Panc1 (cell line): ENCODE measurements at regions not wholly inside any gene's neighbourhood (a gene's known extent, or its start where the extent isn't known, plus 50 kb on each side); places are given as distances from the start of the nearest gene placed in this dataset.

Experiments
- ATAC-seq: fragments of 200-7000 bp; cut with Tn5 transposase; 2 replicates; pipeline ENCODE4 v1.9.1; 2020; ENCODE audit warnings: mild to moderate bottlenecking, moderate library complexity
- BruUV-seq: library from RNA; stranded (reverse); fragments of 400-500 nt; replicated peaks from 2 replicates; lab custom pipeline; 2021; lab: Mats Ljungman, UMichigan
- CTCF ChIA-PET: fragments of 300-600 bp; sonication (Branson Sonifier 250); formaldehyde crosslinking; loops from one replicate; lab custom pipeline; 2022; ENCODE audit warnings: antibody characterized with exemption; lab: Charles Lee
- POLR2A ChIA-PET: fragments of 300-600 bp; sonication (Branson Sonifier 250); formaldehyde crosslinking; loops from one replicate; lab custom pipeline; 2022; ENCODE audit warnings: antibody characterized with exemption; lab: Charles Lee
- DNase-seq: peaks from one replicate; pipeline ENCODE4 v3.0.0-alpha.2; 2010; ENCODE audit warnings: low read depth, low spot score
- H3K27ac ChIP-seq: 2 replicates; pipeline ENCODE4 v1.5.1; 2011; ENCODE audit warnings: mild to moderate bottlenecking, low read length, inconsistent platforms
- H3K27me3 ChIP-seq: fragments of 200-500 bp; sonication (Bioruptor generic); 2 replicates; pipeline ENCODE4 v1.6.0; 2014; ENCODE audit warnings: low read length, inconsistent platforms; ENCODE audit not compliant: control insufficient read depth, insufficient read depth
- H3K36me3 ChIP-seq: fragments of 200-500 bp; sonication (Bioruptor generic); 2 replicates; pipeline ENCODE4 v1.5.1; 2014; ENCODE audit warnings: inconsistent platforms, mild to moderate bottlenecking, low read length, moderate library complexity; ENCODE audit not compliant: control insufficient read depth, insufficient read depth
- H3K4me1 ChIP-seq: 2 replicates; pipeline ENCODE4 v1.5.1; 2011; ENCODE audit warnings: inconsistent platforms, mild to moderate bottlenecking, low read length, moderate library complexity; ENCODE audit not compliant: control insufficient read depth, insufficient read depth
- H3K4me3 ChIP-seq, 2 experiments: 2 replicates each; pipeline ENCODE4 v1.5.1; 2011 to 2012; ENCODE audit warnings: low read depth in 2 of 2, low read length in 2 of 2, mild to moderate bottlenecking in 2 of 2, inconsistent platforms in 1 of 2, moderate library complexity in 1 of 2
- H3K9me3 ChIP-seq: fragments of 200-500 bp; sonication (Bioruptor generic); 2 replicates; pipeline ENCODE4 v1.5.1; 2014; ENCODE audit warnings: low read depth, mild to moderate bottlenecking, inconsistent platforms, low read length, moderate library complexity; ENCODE audit not compliant: control insufficient read depth, insufficient read depth
- CTCF ChIP-seq: fragments of 450-650 bp; IDR thresholded peaks from 2 replicates; pipeline ENCODE4 v1.5.1; 2017; ENCODE audit warnings: mild to moderate bottlenecking
- POLR2AphosphoS5 ChIP-seq: IDR thresholded peaks from 2 replicates; pipeline ENCODE4 v1.6.1; 2012; ENCODE audit warnings: mild to moderate bottlenecking, low read depth, low read length, moderate library complexity
- REST ChIP-seq, 2 experiments: IDR thresholded peaks; 2 replicates each; pipeline ENCODE4 v1.6.1; 2011 to 2012; ENCODE audit warnings: low read depth in 2 of 2, control low read depth in 1 of 2, low read length in 1 of 2, mild to moderate bottlenecking in 1 of 2, moderate library complexity in 1 of 2; ENCODE audit not compliant: insufficient read depth in 1 of 2
- SIN3A ChIP-seq: IDR thresholded peaks from 2 replicates; pipeline ENCODE4 v1.6.1; 2012; ENCODE audit warnings: low read depth, mild to moderate bottlenecking, low read length, moderate library complexity, borderline replicate concordance; ENCODE audit not compliant: insufficient read depth
- TCF7L2 ChIP-seq: IDR thresholded peaks from 2 replicates; pipeline ENCODE4 v1.6.1; 2011; ENCODE audit warnings: mild to moderate bottlenecking, low read depth, low read length, inconsistent platforms
- in situ Hi-C: cut with HindIII; loops from 2 replicates; pipeline ENCODE4 v1.10.0; 2016; ENCODE audit warnings: low sequenced_read_pairs, low pct_unique_long_range_greater_than_20kb
- intact Hi-C: fragments of 100-400 bp; cut with micrococcal nuclease; formaldehyde crosslinking; loops from one replicate; pipeline ENCODE4 v1.10.0; 2022; ENCODE audit not compliant: unreplicated experiment

- no TSS peak for BruUV-seq
- H3K4me1 ChIP-seq: no peaks in the 10 kb centered on the region
These were observed 375.2 kb downstream of the ZNF608 start for GRCh38 chr5:124371111-124371706.

GRCh38 chr5:124370601-124371000, 375.8 kb downstream of the ZNF608 start:
- TF ChIP-seq TCF7L2 (no peak), POLR2AphosphoS5 (no peak), CTCF (no peak), REST (IDR thresholded peaks at IDR 0.05; ENCODE audit: insufficient read depth in 1 of 2, low read depth in 2 of 2, low read length in 1 of 2) (no peak), SIN3A (no peak)
- DNase-seq: no peak
- Histone ChIP-seq H3K4me3 (no peak overlapping the region), H3K9me3 (no peaks in the 10 kb centered on the region; the same call in 1 of the 2 replicates), H3K27ac (no peak overlapping the region), H3K27me3 (no peaks in the 10 kb centered on the region), H3K4me1 (no peaks in the 10 kb centered on the region), H3K36me3 (no peaks in the 10 kb centered on the region)
- in situ Hi-C loops: no loop called here
- POLR2A ChIA-PET: no interaction called here
- intact Hi-C loops: no loop called here
- CTCF ChIA-PET: no interaction called here
- no TSS peak for BruUV-seq
- ATAC-seq: no peak

More at GRCh38 chr5:124371111-124371706, 375.2 kb downstream of the ZNF608 start:
- Histone ChIP-seq H3K36me3 (no peaks in the 10 kb centered on the region), H3K27ac (peak overlapping the region; percentile 40; the same call in 1 of the 2 replicates), H3K4me3 (no peak overlapping the region), H3K9me3 (no peaks in the 10 kb centered on the region; the same call in 1 of the 2 replicates), H3K27me3 (no peaks in the 10 kb centered on the region)
- ATAC-seq (no peak), DNase-seq (no peak)
- intact Hi-C loops (no loop called here), in situ Hi-C loops (no loop called here)
- POLR2A ChIA-PET: no interaction called here
- CTCF ChIA-PET: no interaction called here
- no peak for TF ChIP-seq CTCF
- TF ChIP-seq POLR2AphosphoS5: no peak
- no peak for TF ChIP-seq REST (IDR thresholded peaks at IDR 0.05; ENCODE audit: insufficient read depth in 1 of 2, low read depth in 2 of 2, low read length in 1 of 2)
- no peak for TF ChIP-seq SIN3A
- no peak for TF ChIP-seq TCF7L2
